HG02678 (cell line): ENCODE measurements at regions not wholly inside any gene's neighbourhood (a gene's known extent, or its start where the extent isn't known, plus 50 kb on each side); places are given as distances from the start of the nearest gene placed in this dataset.
"Not testable (repeated sequence)": the region's sequence is repeated elsewhere in the genome, so short reads cannot be mapped to it uniquely, and the experiment has no call there.

Experiments used
- ATAC-seq: cut with Tn5 transposase; IDR thresholded peaks from one replicate; pipeline ENCODE4 v1.9.1; 2021; ENCODE audit warnings: mild to moderate bottlenecking, moderate library complexity; ENCODE audit not compliant: unreplicated experiment

GRCh38 chr6:125423047-125423446 lies 121.3 kb upstream of the HDDC2 start:
- no peak for ATAC-seq

DNA sequence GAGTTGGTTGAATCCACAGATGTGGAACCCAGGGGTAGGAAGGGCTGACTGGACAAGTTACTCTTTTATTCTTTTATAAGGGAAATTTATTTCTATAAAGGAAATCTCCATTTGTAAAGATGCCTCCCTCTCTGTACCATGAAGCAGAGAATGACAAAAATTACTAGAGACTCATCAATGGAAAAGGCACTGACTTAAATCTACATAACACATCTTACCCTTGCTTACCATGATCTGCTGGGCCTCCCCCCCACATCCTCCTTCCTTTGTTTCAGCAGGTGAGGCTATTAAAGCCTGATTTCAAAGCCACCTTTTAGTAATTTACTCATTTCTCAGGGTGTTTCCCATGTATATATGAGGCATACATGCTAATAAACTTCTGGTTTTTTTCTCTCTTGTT lies 130.2 kb upstream of the HDDC2 start:
- no peak for ATAC-seq

- ATAC-seq: no peak
These were observed 131.2 kb upstream of the HDDC2 start for GRCh38 chr6:125432963-125433362.

GRCh38 chr6:125434760-125435159 lies 133.0 kb upstream of the HDDC2 start:
- no peak for ATAC-seq

DNA sequence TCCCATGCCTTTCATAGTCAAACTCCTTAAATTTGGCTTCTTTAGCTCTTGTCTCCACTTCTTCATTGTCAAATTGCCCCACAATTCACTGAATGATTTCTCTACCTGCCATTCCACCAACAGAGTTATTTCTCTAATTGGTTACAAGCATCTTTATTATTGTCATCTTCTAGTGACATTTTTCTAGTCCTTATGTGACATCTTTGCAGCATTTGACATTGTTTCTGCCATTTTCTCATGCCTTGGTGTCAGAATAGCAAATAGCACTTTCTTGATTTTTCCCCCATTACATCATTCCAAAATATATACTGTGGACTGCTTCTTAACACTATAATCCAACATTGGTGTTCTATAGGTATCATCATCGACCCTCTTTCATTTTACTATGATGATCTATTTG lies 137.7 kb upstream of the HDDC2 start:
- ATAC-seq: no peak

GRCh38 chr6:125444006-125444923 lies 142.5 kb upstream of the HDDC2 start:
- no peak for ATAC-seq

DNA sequence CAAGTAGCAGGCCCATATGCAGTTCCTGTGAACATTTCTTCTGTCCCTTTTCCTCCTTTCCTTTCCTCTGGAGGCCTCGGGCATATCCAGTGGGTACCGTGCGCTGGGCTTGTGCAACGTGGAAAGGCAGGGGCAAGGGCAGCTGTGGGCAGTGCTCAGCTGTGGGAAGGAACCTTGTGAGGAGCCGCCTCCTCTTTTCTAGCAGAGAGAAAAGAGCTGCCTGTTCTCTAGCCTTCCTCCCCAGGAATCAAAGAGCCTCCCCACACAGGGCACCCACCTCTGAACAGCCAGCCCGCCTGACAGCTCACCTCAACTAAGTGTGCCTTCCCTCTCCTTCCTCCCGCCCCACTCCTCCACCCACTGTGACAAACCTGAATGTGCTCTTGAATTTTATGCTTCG lies 143.3 kb upstream of the HDDC2 start:
- no peak for ATAC-seq

DNA sequence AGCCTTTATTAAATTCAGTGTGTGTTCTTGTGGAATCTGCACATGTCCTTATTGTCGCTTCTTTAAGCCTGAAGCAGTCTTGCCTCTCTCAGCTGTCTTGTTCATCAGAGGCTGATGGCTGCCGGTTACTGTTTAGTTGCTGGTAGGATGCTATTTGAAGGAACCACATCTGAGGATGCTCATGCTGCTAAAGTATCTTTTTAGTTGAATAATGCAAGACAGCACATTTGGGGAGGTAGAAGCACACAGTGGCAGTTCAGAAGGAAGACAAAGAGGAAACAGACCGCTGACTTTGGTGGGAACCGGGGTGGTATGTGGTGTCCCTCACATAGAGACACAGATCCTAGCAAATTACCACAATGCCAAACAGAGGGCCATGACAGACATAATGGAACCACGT lies 144.2 kb upstream of the HDDC2 start:
- ATAC-seq: no peak

- no peak for ATAC-seq
These were observed 150.0 kb upstream of the HDDC2 start for GRCh38 chr6:125451750-125452149.

DNA sequence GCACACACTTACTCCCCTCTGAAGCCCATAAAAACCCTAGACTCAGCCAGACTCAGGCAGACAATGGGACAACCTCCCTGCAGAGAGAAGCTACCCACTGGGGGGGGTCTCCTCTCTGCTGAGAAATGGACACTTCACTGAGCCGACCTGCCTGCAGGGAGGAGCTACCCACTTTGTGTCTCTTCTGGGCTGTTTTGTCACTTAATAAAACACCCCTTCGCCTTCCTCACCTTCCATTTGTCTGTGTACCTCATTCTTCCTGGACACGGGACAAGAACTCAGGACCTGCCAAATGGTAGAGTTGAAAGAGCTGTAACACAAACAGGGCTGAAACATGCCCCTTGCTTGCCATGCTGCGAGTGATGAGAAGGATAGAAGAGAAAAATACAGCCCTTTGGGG lies 151.7 kb upstream of the HDDC2 start:
- no peak for ATAC-seq

DNA sequence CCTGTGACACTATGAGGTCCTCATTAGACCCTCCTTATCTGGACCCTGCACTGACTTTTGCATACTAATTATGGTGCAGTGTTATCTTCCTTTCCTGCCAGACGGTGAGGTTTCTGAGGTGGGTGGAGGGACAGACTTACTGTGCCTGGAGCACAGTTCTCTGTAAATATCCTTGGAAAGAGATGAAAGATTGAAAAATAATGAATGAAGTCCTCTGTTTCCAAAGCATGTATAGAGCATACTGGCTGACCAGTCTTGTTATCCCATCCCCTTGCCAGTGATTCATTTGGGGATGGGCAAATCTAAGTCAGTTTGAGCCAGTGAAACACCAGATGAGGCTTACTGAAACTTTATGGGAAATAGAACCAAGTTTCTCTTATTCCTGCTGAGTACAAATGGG lies 152.6 kb upstream of the HDDC2 start:
- no peak for ATAC-seq

GRCh38 chr6:125458493-125458892 lies 156.7 kb upstream of the HDDC2 start:
- ATAC-seq: not testable (repeated sequence)

- ATAC-seq: not testable (repeated sequence)
These were observed 163.6 kb upstream of the HDDC2 start for GRCh38 chr6:125465332-125465731.

- ATAC-seq: no peak
These were observed 168.1 kb upstream of the HDDC2 start for GRCh38 chr6:125469915-125470314.

GRCh38 chr6:125471667-125472066 lies 169.9 kb upstream of the HDDC2 start:
- ATAC-seq: no peak

DNA sequence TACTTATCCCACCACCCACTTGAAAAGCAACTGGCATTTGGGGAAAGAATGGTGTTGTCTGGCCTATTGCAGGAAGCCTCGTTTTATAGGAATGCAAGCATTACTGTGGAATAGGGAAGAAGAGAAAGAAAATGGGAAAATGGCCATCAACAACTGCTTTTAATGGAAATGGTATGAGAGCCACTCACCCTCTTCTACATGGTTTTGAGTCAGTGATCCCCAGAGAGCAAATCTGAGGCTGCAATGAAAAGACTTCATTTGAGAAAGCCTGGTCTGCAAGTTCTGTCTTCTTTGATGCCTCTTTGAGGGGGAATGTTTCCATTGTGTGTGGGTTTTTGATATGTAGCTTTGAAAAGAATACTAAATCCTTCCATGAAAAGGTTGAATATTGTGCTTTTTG lies 172.3 kb upstream of the HDDC2 start:
- ATAC-seq: no peak

GRCh38 chr6:125477156-125477555 lies 175.4 kb upstream of the HDDC2 start:
- no peak for ATAC-seq

DNA sequence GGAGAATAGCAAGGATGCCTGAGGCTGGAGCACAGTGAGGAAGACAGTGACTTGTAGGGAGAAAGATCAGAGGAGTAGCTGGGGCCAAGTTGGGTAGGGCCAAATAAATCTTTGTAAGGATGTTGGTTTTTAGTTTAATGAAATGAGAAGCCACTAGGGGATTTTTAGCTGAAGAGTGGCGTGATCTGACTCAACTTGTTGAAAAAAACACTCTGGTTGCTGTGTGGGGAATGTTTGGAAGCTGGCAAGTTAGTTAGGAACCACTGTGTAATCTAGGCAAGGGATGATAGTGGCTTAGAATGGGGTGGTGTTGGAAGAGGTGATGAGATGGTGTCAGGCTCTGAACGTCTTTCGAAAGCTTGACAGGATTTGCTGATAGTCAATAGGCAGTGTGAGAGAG lies 176.1 kb upstream of the HDDC2 start:
- no peak for ATAC-seq

DNA sequence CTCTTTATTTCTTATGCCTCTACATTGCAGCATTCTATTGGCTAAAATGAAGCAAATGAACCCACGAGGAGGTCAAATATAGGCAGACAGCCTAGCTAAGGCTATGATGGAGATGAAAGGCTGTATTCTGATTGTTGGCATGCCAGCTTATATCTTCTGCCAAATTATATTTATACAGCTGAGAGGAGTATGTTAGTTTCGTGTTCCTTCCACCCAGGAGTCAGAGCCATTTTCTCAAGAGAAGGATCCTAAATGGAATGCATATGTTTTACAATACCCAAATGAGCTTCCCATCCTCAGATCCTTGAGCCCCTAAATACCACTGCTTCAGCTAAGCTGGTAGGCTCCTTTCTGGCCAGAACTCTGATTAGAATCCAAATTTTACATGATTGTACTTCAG lies 178.4 kb upstream of the HDDC2 start:
- no peak for ATAC-seq

DNA sequence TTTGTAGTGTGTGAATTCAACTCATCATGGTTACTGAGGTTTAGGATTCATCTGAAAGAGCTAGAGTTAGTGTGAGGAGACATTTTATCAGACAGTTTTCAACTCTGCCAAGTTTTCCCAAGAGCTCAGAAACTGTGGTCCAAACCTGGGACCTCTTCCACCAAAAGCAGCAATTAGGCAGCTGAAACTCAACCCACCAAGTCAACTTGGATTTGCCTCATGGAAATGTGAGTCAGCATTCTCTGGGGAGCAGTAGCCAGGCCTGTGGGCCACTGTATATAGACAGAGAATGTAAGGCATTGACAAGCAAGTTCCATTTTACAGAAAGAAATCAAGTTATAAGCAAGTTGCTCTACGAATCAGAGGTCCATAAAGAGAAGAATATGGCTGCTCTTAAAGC lies 178.8 kb upstream of the HDDC2 start:
- ATAC-seq: no peak

DNA sequence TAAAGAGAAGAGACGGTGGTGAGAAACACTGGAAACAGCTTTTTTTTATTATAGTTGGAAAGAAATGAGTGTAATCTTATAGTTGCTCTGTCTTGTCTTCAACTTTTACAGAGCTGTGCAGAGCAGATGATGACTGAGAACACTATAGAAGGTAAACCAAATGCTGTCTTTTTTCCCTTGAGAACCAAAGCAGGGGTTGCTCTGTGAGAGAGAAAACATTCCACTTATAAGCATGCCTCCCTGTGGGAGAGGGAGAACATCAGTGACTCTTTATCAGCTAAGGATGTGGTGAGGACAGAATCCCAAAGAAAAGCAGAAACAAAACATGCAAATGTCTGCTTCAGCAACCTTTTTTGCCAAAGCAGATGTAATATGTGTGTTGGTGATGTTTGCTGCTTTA lies 179.3 kb upstream of the HDDC2 start:
- ATAC-seq: no peak

GRCh38 chr6:125485757-125486156 lies 184.0 kb upstream of the HDDC2 start:
- ATAC-seq: no peak

DNA sequence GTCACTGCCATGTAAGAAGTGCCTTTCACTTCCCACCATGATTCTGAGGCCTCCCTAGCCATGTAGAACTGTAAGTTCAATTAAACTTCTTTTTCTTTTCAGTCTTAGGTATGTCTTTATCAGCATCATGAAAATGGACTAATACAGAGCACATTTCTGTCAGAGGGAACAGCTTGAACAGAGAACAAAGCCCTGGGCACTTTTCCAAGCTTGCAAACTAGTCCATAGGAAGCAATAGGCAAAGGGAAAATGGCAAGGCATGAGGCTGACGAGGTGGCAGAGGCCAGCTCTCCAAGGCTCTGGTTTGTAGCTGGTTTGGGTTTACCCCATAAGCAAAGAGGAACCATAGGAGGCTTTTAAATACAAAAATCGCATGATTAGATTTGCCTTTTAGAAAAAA lies 185.1 kb upstream of the HDDC2 start:
- ATAC-seq: no peak
